CD4-positive, CD25-positive, alpha-beta regulatory T cell (primary cell): ENCODE measurements at regions not wholly inside any gene's neighbourhood (a gene's known extent, or its start where the extent isn't known, plus 50 kb on each side); places are given as distances from the start of the nearest gene placed in this dataset.
A peak's percentile ranks its signal among the peaks of the same experiment; 100 is the strongest.

ENCODE experiments used
- ATAC-seq, 2 donors: fragments of 150-1000 bp; cut with Tn5 transposase; one replicate each; pipeline ENCODE4 v1.10.0; 2021; ENCODE audit warnings: low read depth in 2 of 2, moderate number of reproducible peaks in 2 of 2, moderate library complexity in 1 of 2
- DNase-seq, 3 donors: peaks; one replicate each; pipeline versions ENCODE4 v3.0.0 to v3.0.0-alpha.2; 2012 to 2022; ENCODE audit warnings: mixed read lengths in 1 of 3
- H3K27ac ChIP-seq: one replicate; pipeline ENCODE4 v1.7.0; 2013; ENCODE audit warnings: mild to moderate bottlenecking, low read length; ENCODE audit not compliant: insufficient read depth, poor library complexity, severe bottlenecking
- H3K27me3 ChIP-seq: one replicate; pipeline ENCODE4 v1.7.0; 2013; ENCODE audit warnings: low read length; ENCODE audit not compliant: control insufficient read depth, insufficient read depth
- H3K36me3 ChIP-seq: one replicate; pipeline ENCODE4 v1.7.0; 2013; ENCODE audit warnings: mild to moderate bottlenecking, low read length, moderate library complexity; ENCODE audit not compliant: control insufficient read depth, insufficient read depth
- H3K4me1 ChIP-seq: 2 replicates; pipeline ENCODE4 v1.7.0; 2013; ENCODE audit warnings: mild to moderate bottlenecking, low read length; ENCODE audit not compliant: insufficient read depth, control insufficient read depth, poor library complexity, severe bottlenecking
- H3K4me3 ChIP-seq: one replicate; pipeline ENCODE4 v1.7.0; 2013; ENCODE audit warnings: low read depth, mild to moderate bottlenecking, low read length, moderate library complexity
- H3K9me3 ChIP-seq, 2 experiments: 1 replicate in 1 of 2; 2 replicates in 1 of 2; pipeline ENCODE4 v1.7.0; 2013; ENCODE audit warnings: low read length in 2 of 2, mild to moderate bottlenecking in 1 of 2, moderate library complexity in 1 of 2; ENCODE audit not compliant: control insufficient read depth in 2 of 2
- H3K27ac Mint-ChIP-seq, 3 donors: one replicate each; pipeline ENCODE4 v1.8.0; 2020 to 2022; ENCODE audit warnings: mild to moderate bottlenecking in 3 of 3, mixed read lengths in 3 of 3, moderate library complexity in 2 of 3
- H3K27me3 Mint-ChIP-seq: one replicate; pipeline ENCODE4 v1.8.0; 2022; ENCODE audit warnings: mild to moderate bottlenecking, mixed read lengths
- H3K36me3 Mint-ChIP-seq: one replicate; pipeline ENCODE4 v1.8.0; 2020; ENCODE audit warnings: mixed read lengths
- H3K4me1 Mint-ChIP-seq, 4 donors: one replicate each; pipeline ENCODE4 v1.8.0; 2020 to 2022; ENCODE audit warnings: mixed read lengths in 4 of 4, mild to moderate bottlenecking in 1 of 4
- H3K4me3 Mint-ChIP-seq, 4 donors: one replicate each; pipeline ENCODE4 v1.8.0; 2020 to 2022; ENCODE audit warnings: mild to moderate bottlenecking in 4 of 4, mixed read lengths in 4 of 4, moderate library complexity in 3 of 4
- H3K9me3 Mint-ChIP-seq, 7 donors: one replicate each; pipeline ENCODE4 v1.8.0; 2020 to 2022; ENCODE audit warnings: mixed read lengths in 7 of 7, mild to moderate bottlenecking in 3 of 7, moderate library complexity in 2 of 7

DNA sequence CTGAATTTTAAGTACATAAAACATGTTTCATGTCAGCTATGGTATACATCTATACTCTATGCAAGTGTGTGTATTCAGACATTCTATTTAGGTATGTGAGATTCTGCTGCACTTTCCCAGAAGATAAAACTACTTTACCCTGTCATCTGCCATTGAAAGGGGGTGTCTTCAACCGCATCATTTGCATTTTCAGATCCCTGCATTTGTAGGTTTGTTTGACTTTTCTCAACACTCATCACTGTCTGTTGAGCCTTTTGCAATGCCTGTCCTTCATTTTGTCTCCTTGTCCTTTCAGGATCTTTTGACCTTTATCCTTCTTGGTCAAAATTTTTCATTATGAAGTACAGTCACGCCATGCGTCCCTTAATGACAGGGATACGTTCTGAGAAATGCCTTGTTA, 103.5 kb downstream of the TMA16 start:
- Histone ChIP-seq H3K27me3 (no peaks in the 10 kb centered on the region), H3K27ac (no peak overlapping the region), H3K4me1 (no peaks in the 10 kb centered on the region), H3K36me3 (no peaks in the 10 kb centered on the region), H3K4me3 (no peak overlapping the region), H3K9me3 (no peaks in the 10 kb centered on the region)
- Mint-ChIP-seq H3K27me3 (peaks cover 9% of the 10 kb centered on the region), H3K4me1 (peaks cover 0 to 4% (median 0%) of the 10 kb centered on the region in 4 donors), H3K4me3 (no peak overlapping the region), H3K36me3 (peaks cover 3% of the 10 kb centered on the region), H3K27ac (no peak overlapping the region), H3K9me3 (peaks cover 0 to 3% (median 0%) of the 10 kb centered on the region in 7 donors)
- DNase-seq (no peak), ATAC-seq (no peak)

DNA sequence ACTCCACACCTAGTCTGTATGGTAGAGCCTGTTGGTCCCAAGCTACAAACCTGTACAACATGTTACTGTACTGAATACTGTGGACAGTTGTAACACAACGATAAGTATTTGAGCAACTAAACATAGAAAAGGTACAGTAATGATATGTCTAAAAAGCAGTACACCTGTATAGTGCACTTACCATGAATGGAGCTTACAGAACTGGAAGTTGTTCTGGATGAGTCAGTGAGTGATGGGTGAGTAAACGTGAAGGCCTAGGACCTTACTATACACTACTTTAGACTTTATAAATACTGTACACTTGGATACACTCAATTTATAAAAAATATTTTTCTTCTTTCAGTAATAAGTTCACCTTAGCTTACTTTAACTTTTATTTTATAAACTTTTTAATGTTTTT, 104.0 kb downstream of the TMA16 start:
- peaks cover 0 to 4% (median 0%) of the 10 kb centered on the region in 4 donors for H3K4me1 Mint-ChIP-seq
- no peak for ATAC-seq
- H3K27ac ChIP-seq = no peak overlapping the region

DNA sequence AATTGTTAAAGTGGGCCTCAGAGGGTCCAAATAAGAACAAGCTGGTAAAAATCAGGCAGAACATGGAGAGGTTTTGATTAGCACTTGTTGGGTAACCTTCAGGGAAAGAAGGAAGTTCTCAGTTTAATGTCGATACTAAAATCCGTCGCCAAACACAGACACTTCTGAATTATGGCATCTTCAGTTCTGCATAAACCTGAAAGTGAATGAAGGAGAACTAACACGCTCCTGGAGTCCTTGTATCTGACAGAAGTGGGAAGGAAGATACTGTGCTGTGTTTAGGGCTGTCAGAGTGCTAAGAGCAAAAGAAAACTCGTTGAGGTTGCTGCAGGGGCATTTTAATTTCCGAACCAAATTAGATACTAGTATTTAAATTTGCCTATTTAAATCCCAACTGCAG, 106.2 kb downstream of the TMA16 start:
- Histone ChIP-seq H3K27me3 (no peaks in the 10 kb centered on the region), H3K27ac (no peak overlapping the region), H3K36me3 (no peaks in the 10 kb centered on the region), H3K9me3 (no peaks in the 10 kb centered on the region), H3K4me1 (no peaks in the 10 kb centered on the region), H3K4me3 (no peak overlapping the region)
- no peak for DNase-seq
- H3K9me3 Mint-ChIP-seq = peaks cover 0 to 2% (median 0%) of the 10 kb centered on the region in 7 donors
- no peak overlapping the region for H3K4me3 Mint-ChIP-seq
- H3K36me3 Mint-ChIP-seq = no peaks in the 10 kb centered on the region
- no peak overlapping the region for H3K27ac Mint-ChIP-seq
- peaks cover 0 to 6% (median 0%) of the 10 kb centered on the region in 4 donors for H3K4me1 Mint-ChIP-seq
- no peak for ATAC-seq
- H3K27me3 Mint-ChIP-seq = peaks cover 4% of the 10 kb centered on the region

More for the DNA sequence above, 104.0 kb downstream of the TMA16 start:
- no peak overlapping the region for H3K27ac Mint-ChIP-seq
- H3K4me3 ChIP-seq = no peak overlapping the region
- H3K9me3 Mint-ChIP-seq = peaks cover 0 to 3% (median 0%) of the 10 kb centered on the region in 7 donors
- no peaks in the 10 kb centered on the region for H3K9me3 ChIP-seq
- peaks cover 9% of the 10 kb centered on the region for H3K27me3 Mint-ChIP-seq
- DNase-seq = no peak
- H3K4me3 Mint-ChIP-seq = no peak overlapping the region
- H3K4me1 ChIP-seq = no peaks in the 10 kb centered on the region
- peaks cover 3% of the 10 kb centered on the region for H3K36me3 Mint-ChIP-seq
- no peaks in the 10 kb centered on the region for H3K27me3 ChIP-seq
- no peaks in the 10 kb centered on the region for H3K36me3 ChIP-seq

DNA sequence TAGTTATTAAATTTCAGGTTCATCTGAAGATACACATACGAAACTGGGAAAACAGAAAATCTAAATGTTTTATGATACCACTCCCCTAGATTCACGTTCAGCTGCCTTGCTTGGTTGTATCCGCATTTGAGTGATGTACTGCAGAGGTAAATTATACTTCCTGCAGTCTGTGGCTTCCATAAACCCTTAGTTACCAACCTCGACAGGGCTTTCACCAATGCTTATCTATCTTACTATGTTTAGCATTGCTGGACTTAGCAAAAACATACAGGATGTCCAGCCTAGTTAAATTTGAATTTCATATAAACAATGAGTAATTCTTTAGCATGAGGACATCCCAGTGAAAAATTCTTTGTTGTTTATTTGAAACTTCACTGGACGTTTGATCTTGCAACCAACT, 108.8 kb downstream of the TMA16 start:
- no peak overlapping the region for H3K27ac ChIP-seq

DNA sequence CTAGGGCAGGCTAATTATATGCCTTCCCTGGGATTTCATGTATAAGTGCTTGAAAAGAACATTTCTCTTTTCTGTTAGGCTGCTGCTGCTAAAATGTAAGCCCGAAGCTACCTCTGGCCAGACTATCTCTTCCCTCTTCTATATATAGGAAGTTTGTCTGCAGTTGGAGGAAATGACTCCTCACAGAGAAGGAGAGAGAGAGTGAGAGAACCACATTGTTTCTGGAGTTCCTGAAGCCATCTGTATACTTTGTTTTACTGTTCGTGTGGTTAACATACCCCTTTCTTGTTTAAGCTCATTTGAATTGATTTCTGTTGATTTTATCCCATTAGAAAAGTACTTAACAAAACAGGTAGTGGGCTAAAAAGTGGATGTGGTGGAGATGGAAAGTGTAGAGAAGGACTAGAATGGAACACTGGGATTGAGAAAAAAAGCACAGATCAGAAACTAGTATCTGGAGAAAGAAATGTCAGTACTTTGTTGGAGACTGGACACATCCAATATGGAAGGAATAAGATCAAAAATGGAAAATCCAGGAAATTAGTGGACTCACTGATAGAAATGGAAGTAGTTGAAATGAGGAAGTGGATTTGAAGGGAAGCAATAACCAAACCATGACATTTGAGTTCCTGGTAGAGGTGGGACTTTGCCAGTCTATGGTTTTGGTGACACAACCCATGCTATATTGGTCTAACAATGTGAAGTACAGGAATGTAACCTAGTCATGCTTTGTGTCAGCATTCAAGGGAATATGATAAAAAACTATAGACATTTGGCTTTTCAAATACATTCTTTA, 112.6 kb downstream of the TMA16 start:
- Histone ChIP-seq H3K4me1 (no peaks in the 10 kb centered on the region), H3K9me3 (no peaks in the 10 kb centered on the region), H3K4me3 (no peak overlapping the region), H3K27ac (no peak overlapping the region), H3K27me3 (no peaks in the 10 kb centered on the region), H3K36me3 (no peaks in the 10 kb centered on the region)
- Mint-ChIP-seq H3K9me3 (peaks cover 0 to 6% (median 0%) of the 10 kb centered on the region in 7 donors), H3K4me1 (peaks cover 0 to 23% (median 5%) of the 10 kb centered on the region in 4 donors), H3K36me3 (no peaks in the 10 kb centered on the region), H3K4me3 (no peak overlapping the region), H3K27ac (peak overlapping the region in 1 of 3 donors; percentile 21), H3K27me3 (peaks cover 4% of the 10 kb centered on the region)
- DNase-seq (no peak), ATAC-seq (no peak)

More for the DNA sequence above, 108.8 kb downstream of the TMA16 start:
- DNase-seq (no peak), ATAC-seq (no peak)
- no peak overlapping the region for H3K4me3 ChIP-seq
- Mint-ChIP-seq H3K9me3 (peaks cover 0 to 2% (median 0%) of the 10 kb centered on the region in 7 donors), H3K27ac (no peak overlapping the region), H3K27me3 (peaks cover 4% of the 10 kb centered on the region), H3K4me1 (peaks cover 0 to 16% (median 3%) of the 10 kb centered on the region in 4 donors), H3K36me3 (no peaks in the 10 kb centered on the region), H3K4me3 (no peak overlapping the region)
- no peaks in the 10 kb centered on the region for H3K9me3 ChIP-seq
- H3K4me1 ChIP-seq = no peaks in the 10 kb centered on the region
- H3K27me3 ChIP-seq = no peaks in the 10 kb centered on the region
- H3K36me3 ChIP-seq = no peaks in the 10 kb centered on the region

DNA sequence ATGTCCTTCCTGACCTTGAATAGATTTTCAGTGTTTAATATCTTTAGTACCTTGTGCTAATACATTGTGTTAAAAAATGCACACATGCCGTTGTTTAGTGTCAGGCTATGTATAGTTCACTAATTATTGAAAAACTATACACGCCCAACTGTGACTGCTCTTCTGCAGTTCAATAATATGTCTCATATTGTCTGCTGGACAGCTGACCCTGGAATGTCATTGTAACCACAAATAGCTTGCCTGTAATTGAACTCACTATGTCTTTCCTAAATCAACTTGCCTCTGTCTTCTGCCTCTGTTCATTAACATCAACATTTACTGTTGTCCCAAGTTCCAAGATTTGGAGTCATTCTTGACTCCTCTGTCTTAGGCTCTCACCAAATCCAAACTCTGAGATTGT, 114.5 kb downstream of the TMA16 start:
- peaks cover 0 to 21% (median 7%) of the 10 kb centered on the region in 4 donors for H3K4me1 Mint-ChIP-seq
- H3K27ac Mint-ChIP-seq = no peak overlapping the region
- no peaks in the 10 kb centered on the region for H3K36me3 ChIP-seq
- H3K4me3 Mint-ChIP-seq = no peak overlapping the region
- no peak overlapping the region for H3K27ac ChIP-seq
- DNase-seq (no peak), ATAC-seq (no peak)
- no peaks in the 10 kb centered on the region for H3K36me3 Mint-ChIP-seq
- H3K9me3 ChIP-seq = no peaks in the 10 kb centered on the region
- H3K27me3 Mint-ChIP-seq = no peaks in the 10 kb centered on the region
- no peak overlapping the region for H3K4me3 ChIP-seq
- no peaks in the 10 kb centered on the region for H3K4me1 ChIP-seq
- no peaks in the 10 kb centered on the region for H3K27me3 ChIP-seq
- peaks cover 0 to 8% (median 0%) of the 10 kb centered on the region in 7 donors for H3K9me3 Mint-ChIP-seq

DNA sequence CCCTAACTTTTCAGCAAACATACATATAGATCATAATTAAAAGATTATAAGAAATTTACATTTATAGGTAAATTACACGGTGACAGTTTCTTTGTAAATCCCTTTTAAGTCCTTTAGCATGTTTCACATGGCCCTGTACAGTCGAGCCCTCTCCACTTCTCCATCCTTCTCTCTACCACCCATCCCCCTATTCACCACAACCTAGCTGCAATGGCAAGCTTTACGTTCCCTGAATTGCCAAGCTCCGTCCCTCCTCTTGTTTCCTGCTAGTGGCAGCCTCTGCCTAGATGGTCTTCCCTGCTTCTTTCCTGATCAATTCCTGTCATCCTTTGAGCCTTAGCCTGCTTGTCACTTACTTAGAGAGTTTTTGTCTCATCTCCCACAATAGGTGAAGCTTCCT, 116.2 kb downstream of the TMA16 start:
- no peaks in the 10 kb centered on the region for H3K27me3 ChIP-seq
- no peak for DNase-seq
- H3K36me3 Mint-ChIP-seq = no peaks in the 10 kb centered on the region
- H3K4me1 ChIP-seq = no peaks in the 10 kb centered on the region
- no peaks in the 10 kb centered on the region for H3K27me3 Mint-ChIP-seq
- H3K9me3 ChIP-seq = no peaks in the 10 kb centered on the region
- H3K9me3 Mint-ChIP-seq = peaks cover 0 to 6% (median 1%) of the 10 kb centered on the region in 7 donors
- no peak overlapping the region for H3K4me3 Mint-ChIP-seq
- H3K27ac Mint-ChIP-seq = no peak overlapping the region
- H3K27ac ChIP-seq = no peak overlapping the region
- no peak for ATAC-seq
- no peaks in the 10 kb centered on the region for H3K36me3 ChIP-seq
- H3K4me3 ChIP-seq = no peak overlapping the region
- peaks cover 0 to 21% (median 7%) of the 10 kb centered on the region in 4 donors for H3K4me1 Mint-ChIP-seq

DNA sequence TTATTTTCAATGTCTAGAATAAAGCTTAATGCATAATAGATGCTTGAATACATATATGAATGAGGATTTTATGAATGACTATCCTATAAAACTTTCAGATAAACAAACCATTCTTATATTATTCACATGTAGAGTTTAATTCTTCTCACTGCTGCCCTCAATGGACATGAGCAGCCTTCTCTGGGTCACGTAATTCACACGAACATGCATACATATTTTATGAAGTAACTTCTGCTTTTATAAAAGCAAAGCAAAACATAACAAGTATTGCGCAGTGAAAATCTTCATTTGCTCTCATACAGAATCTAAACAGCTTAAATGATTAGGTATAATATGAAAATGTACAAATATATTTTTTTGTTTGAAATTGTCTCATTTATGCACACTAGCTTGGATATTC, 116.7 kb downstream of the TMA16 start:
- Mint-ChIP-seq H3K4me3 (no peak overlapping the region), H3K9me3 (peaks cover 0 to 6% (median 1%) of the 10 kb centered on the region in 7 donors), H3K27ac (no peak overlapping the region), H3K36me3 (no peaks in the 10 kb centered on the region), H3K4me1 (peaks cover 0 to 21% (median 7%) of the 10 kb centered on the region in 4 donors), H3K27me3 (no peaks in the 10 kb centered on the region)
- Histone ChIP-seq H3K4me3 (no peak overlapping the region), H3K27me3 (no peaks in the 10 kb centered on the region), H3K4me1 (no peaks in the 10 kb centered on the region), H3K27ac (no peak overlapping the region), H3K9me3 (no peaks in the 10 kb centered on the region), H3K36me3 (no peaks in the 10 kb centered on the region)
- ATAC-seq (no peak), DNase-seq (no peak)
